Activated CD4-positive, CD25-positive, alpha-beta regulatory T cell treated with anti-CD3 and anti-CD28 coated beads, Interleukin-2, amount 50 U/mL, for 24 hours (primary cell): ENCODE measurements at regions not wholly inside any gene's neighbourhood (a gene's known extent, or its start where the extent isn't known, plus 50 kb on each side); places are given as distances from the start of the nearest gene placed in this dataset.
"Not testable (repeated sequence)": the region's sequence is repeated elsewhere in the genome, so short reads cannot be mapped to it uniquely, and the experiment has no call there.

Source experiments
- ATAC-seq, 2 donors: fragments of 150-1000 bp; cut with Tn5 transposase; one replicate each; pipeline ENCODE4 v1.10.0; 2021; ENCODE audit warnings: mild to moderate bottlenecking in 1 of 2, moderate library complexity in 1 of 2

DNA sequence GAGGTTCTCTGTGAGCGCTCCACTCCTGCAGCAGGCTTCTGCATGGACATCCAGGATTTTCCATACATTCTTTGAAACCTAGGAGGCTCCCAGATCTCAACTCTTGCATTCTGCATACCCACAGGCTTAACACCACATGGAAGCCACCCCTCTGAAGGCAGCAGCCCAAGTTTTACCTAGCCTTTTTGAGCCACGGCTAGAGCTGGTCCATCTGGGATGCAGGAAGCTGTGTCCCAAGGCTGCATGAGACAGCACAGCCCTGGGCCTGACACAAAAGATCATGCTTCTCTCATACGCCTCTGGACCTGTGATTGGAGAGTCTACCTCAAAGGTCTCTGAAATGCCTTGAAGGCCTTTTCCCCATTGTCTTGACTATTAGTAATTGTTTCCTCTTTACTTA, 53.6 kb upstream of the RPRM start:
- ATAC-seq, result no peak

DNA sequence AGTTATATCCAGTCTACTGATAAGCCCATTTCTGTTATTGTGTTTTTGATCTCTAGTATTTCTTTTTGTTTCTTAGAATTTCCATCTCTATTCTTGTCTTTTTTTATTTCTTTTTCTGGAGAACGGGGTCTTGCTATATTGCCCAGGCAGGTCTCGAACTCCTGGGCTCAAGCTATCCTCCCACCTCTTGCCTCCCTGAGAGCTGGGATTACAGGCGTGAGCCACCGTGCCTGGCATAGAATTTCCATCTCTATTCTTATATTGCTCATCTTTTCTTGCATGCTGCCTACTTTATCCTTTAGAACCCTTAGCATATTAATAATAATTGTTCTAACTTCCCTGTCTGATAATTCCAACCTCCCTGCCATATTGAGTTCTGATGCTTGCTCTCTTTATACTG, 55.2 kb upstream of the RPRM start:
- ATAC-seq, result not testable (repeated sequence)

DNA sequence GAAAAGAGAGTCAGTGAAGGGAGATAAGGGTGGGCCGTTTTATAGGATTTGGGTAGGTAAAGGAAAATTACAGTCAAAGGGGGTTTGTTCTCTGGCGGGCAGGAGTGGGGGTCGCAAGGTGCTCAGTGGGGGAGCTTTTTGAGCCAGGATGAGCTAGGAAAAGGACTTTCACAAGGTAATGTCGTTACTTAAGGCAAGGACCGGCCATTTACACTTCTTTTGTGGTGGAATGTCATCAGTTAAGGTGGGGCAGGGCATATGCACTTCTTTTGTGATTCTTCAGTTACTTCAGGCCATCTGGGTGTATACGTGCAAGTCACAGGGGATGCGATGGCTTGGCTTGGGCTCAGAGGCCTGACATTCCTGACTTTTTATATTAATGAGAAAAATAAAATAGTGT, 56.0 kb upstream of the RPRM start:
- ATAC-seq, result not testable (repeated sequence)

DNA sequence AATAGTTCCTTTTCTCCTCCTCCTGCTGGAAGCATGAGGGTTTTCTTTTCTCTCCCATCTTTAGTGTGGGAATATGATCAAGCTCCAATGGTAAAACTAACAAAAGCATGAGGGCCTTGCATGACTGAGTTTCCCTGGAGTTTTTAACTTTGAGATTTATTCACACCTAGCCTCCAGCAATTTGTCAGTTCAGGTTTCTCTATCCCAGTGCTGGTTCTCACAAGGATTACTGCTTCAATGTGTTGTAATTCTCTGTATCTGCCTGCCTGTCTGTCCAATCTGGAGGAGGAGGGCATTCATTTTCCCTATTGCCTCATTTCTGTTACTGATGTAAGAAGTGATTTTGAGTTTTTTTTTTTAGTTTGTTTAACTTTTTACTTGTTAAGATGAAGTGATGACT, 57.6 kb upstream of the RPRM start:
- ATAC-seq, result no peak

DNA sequence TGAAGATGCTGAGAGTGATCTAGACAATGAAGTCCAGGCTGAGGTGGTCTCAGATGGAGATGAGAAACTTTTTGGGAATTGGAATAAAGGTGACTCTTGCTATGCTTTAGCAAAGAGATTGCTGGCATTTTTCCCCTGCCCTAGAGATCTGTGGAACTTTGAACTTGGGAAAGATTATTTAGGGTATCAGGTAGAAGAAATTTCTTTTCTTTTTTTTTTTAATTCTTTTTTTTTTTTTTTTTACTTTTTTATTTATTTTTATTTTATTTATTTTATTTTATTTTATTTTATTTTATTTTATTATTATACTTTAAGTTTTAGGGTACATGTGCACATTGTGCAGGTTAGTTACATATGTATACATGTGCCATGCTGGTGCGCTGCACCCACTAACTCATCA, 59.5 kb upstream of the RPRM start:
- ATAC-seq, result not testable (repeated sequence)

DNA sequence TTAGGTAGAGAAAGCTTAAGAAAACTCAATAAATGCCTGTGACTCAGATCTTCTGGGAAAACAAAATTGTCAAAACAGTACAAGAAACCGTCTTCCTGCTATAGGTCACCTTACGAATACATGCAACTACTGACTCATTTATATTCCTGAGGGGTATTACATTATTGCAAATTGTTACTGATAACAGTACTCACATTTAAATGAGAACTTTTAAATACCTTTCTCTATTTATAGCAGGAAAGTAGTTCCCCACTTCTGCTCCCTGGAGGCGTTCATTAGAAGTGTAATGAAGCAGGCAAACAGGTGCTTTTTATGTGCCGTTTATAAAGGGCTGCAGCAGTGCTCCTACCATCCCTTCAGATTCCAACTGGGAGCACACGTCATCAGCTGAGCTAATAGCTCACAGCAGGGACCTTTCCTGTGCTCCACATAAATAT, 65.1 kb upstream of the RPRM start:
- ATAC-seq, result peak; percentile 38 to 55

DNA sequence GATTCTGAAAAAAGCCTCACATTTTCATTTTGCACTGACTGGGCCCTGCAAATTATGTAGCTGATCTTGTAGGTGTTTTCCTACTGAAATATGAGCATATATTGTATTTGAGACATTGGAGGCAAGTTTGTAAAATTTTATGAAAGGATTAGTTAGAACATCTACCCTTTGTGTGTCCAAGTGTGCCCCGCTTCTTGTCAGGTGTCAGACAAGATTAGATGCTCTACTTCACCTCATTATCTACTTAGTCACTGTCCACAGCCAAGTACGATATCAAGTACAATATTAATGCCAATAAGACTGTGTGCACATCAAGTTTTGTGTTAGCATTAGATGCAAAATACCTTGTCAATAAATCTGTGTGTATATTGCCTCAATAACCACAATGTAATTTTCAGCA, 67.8 kb upstream of the RPRM start:
- no peak for ATAC-seq

DNA sequence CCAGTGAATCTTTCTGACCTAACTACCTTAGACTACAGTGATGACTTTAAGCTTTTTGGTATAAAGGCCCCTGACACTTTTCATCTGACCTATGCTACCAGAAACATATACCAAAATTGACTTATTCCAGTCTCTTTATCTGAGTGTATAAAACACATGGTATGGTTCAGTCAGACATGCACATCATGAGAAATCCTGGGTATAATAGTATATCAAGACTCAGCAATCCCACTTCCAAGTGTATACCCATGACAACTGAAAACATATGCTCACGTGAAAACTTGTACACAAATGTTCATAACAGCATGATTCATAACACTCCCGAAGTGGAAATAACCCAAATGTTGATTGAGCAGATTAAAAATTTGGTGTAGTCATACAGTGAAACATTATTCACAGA, 70.0 kb upstream of the RPRM start:
- peak in 1 of 2 donors; percentile 17 for ATAC-seq

DNA sequence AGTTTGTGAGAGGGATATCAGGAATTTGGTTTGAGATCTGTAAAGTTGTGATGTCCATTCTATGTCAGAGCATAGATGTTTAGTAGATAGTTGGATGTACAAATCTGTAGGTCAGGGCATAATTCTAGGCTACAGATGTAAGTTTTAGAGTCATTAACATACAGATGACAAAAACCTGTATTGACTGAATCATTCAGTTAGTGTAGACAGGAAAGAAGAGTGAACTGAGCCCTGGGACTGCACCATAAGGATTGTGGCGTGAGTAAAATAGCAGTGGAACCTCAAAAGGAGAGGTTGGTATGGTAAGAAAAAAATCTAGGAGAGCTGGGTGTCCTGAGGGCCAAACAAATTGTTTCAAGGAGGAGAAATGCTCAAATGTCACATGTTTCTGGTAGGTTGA, 73.1 kb upstream of the RPRM start:
- no peak for ATAC-seq

DNA sequence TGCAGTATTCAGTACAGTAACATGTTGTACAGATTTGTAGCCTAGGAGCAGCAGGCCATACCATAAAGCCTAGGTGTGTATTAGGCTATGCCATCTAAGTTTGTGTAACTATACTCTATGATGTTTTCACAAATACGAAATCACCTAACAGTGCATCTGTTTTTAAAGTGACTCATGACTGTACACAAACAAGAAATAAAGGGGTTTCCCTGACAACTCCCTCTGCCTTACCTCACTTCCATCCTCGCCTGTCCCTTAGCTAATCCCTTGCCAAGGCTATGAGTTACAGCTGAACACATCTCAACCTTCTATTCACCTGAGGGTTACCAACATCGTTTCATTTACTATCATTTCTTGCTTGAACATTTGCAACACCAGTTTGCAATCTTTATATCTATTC, 78.6 kb upstream of the RPRM start:
- ATAC-seq, result no peak

DNA sequence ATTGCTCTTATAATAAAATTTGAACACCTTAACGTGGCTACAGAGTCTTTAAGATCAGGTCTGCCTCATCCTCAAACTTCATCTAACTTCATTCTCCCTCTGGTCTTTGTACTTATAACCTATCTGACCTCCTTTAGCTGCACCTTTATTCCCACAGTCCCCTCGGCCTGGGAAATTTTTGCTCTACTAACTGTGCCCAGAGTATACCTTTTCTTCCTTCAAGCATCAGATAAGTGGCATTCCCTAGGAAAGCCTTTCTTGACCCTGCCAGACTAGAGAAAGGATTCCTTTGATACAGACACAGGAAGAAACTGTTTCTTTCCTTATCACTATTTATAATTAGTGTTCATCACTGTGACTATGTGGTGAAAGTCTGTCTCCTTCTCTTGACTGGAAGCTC, 79.2 kb upstream of the RPRM start:
- ATAC-seq, result no peak

DNA sequence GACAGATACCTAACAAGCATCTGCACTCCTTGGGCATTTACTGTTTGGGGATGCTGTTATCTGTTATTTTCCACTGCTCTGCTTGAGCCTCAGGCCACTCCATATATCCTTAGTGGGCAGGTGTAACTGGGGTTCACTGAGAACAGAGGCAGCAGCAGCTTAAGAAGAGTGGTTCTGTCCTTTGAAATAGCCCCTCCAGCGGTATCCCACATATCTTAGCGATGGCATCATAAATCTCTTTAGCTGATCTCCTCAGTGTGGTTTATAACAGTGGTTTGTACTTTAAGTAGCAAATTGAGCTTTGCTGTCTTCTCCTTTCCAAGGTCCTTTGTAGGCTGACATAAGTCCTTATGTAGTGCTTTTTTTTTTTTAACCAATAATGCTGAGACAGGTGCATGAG, 79.7 kb upstream of the RPRM start:
- no peak for ATAC-seq

DNA sequence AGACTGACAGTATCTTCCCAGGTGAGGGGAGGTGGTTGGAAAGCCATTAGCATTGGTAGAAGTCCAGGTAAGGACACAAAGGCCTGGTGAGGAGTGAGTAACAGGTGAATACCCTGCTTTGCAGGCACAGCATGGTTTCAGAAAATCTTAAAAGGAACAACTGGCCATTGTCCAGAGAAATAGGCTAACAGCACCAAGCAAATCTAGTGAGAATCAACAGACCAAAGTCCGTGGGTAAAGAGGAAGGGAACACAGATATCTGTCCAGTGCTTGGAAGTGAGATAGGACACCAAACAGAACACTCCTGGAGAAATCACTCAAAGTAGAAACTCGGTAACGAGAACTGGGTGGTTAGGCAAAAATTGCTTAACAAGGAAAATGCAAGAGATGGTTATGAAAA, 88.8 kb upstream of the RPRM start:
- ATAC-seq, result no peak

DNA sequence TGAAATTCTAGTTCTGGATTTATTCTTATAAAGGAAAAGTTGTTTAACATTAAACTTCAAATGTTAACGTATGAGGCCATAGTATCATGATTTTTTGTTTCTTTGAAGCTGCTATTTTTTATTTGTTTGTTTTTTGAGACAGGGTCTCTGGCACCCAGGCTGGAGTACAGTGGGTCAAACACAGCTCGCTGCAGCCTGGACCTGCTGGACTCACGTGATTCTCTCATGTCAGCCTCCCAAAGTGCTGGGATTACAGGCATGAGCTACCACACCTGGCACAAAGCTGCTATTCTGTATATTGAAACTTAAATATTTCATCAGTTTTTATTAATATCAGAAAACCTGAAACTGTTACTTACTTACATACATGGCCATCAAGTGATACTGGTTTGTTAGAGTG, 89.5 kb upstream of the RPRM start:
- no peak for ATAC-seq

DNA sequence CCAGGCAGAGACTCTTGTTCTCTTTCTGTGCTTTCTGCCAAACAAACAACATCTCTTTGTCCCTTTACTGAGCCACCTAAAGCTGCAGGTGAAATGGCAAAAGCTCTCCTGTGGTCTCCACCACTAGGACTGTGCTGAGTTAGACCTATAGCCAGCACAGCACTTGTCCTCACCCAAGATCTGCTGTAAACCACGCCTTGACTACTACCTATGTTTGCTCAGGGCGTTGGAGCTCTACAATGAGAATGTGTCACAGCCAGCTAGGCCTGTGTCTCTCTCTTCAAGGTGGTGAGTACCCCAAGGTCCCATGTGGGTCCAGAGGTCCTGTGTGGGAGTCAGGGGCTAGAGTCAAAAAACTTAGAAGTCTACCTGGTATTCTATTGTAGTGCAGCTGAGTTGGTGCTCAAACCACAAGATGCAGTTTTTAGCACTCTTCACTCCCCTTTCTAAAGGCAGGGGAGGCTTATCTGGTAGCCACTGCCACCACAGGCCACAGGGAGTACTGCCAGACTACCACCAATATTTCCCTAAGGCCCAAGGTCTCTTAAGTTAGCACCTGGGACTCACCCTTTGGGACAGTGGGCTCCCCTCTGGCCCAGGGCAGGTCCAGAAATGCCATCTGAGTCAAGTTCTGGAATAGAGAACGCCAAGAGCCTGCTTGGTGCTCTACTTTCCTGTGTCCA, 96.8 kb upstream of the RPRM start:
- ATAC-seq, result no peak

DNA sequence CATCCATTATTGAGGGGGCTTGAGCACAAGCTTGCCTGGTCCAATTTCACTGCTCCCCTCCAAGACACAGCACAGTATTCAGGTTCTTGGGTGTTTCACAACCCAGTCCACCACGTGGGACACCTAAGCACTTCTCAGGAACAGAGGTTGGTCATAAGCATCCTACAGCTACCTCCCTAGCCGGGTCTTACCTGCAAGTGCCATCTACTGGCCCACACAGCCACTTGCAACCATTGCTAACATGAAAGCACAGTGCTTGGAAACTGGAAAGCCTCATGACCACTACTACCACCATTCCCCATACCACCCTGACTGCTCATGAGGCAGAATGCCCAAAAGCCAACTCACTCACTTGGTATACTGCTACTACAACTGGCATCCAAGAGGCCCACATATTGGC, 105.7 kb upstream of the RPRM start:
- no peak for ATAC-seq

DNA sequence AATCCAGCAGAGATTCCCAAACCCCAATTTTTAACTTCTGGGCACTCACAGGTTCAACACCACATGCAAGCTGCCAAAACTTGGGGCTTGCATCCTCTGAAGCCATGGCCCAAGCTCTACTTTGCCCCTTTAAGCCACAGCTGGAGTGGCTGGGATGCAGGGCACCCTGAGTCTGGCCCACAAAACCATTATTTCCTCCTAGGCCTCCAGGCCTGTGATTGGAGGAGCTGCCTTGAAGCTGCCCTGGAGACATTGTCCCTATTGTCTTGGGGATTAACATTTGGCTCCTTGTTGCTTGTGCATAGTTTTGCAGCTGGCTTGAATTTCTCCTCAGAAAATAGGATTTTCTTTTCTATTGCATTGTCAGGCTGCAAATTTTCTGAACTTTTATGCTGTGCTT, 109.8 kb upstream of the RPRM start:
- ATAC-seq, result no peak

DNA sequence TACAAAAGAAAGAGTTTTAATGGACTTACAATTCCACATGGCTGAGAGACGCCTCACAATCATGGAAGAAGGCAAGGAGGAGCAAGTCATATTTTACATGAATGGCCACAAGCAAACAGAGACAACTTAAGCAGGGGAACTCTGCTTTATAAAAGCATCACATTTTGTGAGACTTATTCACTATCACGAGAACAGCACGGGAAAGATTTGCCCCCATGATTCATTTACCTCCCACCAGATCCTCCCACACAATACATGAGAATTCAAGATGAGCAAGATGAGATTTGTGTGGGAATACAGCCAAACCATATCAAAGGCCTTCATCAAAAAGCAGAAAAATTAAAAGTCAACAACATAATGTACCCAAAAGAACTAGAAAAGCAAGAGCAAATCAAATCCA, 111.0 kb upstream of the RPRM start:
- ATAC-seq, result no peak

DNA sequence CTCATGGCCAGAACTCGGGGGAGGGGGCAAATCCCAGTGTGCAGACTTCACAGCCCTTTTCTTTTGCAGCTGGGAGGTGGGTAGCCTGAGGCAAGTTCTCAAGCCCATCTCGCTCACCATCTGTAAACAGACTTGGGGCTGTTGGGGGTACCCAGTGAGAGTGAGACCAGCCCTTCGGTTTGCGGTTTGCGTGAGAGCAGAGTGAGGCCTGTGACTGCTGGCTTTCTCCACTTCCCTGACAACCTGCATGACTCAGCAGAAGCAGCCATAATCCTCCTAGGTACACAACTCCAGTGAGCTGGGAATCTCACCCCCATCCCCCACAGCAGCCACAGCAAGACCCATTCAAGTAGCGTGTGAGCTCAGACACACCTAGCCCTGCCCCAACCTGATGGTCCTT, 114.5 kb upstream of the RPRM start:
- ATAC-seq, result not testable (repeated sequence)

DNA sequence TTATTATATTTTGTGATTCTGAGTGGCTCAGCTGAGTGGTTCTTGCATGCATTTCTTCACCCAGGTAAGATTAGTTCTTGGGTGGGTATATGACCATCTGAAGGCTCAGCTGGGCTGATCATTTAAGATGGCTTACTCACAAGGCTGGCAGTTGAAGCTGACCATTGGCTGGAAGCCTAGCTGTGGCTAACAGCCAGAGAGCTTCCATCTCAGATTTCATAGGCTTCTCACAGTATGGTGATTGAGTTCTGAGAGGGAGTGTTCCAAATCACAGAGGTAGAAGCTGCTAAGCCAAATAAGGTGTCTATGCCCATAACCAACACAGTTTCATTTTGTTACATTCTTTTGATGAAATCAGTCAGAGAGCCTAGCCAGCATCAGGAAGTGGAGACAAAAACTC, 117.4 kb upstream of the RPRM start:
- no peak for ATAC-seq

DNA sequence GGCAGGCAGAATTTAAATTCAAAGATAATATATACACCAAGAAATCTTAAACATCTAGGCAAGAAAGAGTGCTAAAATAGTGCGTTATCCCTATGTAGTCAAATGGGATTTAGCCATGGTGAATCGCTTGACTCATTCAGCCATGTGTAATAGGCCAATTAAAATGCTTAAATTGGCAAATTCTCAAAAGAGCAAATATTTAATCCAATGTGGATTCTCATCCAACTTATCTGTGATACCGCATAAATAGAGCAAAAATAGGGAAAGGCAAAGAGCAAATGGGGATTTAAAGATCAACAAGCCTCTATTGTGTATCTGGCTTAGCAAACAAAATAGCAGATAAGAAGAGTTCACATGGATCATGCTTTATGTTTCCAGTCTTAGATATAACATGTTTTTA, 123.2 kb upstream of the RPRM start:
- no peak for ATAC-seq

DNA sequence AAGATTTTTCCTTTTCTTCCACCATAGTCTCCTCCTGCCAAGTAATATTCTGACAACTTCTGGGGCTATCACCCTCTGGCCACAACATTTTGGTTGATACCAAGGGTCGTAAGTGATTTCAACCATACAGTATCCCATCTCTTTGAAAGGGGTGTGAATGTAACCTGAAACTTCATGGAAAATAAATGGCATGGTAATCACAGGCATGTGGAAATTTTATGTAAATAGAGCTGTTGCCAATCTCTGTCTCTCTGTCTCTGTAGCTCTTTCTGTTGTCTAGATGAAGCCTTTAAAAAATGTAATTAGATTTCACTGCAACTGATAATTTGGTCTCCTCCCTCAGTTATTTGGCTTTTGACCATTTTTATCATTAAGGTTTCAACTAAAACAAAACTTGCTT, 125.6 kb upstream of the RPRM start:
- ATAC-seq, result no peak

DNA sequence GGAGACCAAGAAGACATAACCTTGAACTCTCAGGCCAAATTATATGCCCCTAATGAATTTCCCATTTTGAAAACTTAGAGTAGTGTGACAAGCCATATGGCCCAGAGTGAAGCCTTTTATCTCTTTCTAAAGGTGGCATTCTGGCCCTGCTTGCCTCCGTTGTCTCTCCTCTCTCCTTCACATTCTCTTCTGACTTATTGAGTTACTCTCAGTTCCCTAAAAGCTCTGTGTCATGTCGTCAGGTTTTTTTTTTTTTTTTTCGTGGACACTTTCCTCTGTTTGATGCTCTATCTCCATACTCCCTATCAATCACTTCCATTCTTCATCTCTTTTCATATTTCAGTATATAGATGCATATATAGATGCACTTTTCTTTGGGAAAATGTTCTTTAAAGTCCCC, 128.1 kb upstream of the RPRM start:
- ATAC-seq, result no peak

DNA sequence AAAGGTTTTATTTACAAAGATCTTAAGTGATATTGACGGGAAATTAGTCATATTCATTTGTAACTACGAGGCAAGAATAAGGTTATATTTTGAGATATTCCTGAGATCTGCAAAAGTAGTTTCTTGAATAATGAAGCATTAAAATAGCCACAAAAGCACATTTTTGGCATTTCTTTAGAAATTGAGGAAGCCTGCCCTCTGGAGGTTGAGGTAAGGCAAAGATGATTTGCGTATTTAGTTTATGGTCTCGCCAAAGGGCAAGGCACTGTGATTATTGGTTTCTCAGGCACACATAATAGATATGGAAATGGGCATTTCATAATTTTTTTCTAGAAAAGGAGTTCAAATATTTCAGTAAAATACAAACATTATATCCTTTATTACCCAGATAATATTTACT, 143.7 kb upstream of the RPRM start:
- ATAC-seq, result no peak

DNA sequence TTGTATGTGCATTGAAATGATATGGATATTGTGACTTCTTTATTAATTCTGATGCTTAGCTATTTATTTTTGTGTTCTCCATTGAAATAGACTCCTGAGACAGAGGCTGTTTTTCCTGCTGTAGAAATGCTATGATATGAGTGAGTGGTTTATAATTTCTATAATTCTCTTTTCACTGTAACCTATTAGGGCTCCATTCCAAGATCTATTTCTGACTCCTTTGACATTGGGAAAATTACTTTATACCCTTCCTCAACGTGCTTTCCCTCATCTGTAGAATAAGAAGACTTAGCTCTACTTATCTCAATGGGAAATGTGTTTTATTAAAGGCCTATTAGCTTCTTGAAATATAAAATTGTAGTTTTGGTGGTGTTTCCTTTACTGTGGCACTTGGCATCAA, 144.5 kb upstream of the RPRM start:
- no peak for ATAC-seq

DNA sequence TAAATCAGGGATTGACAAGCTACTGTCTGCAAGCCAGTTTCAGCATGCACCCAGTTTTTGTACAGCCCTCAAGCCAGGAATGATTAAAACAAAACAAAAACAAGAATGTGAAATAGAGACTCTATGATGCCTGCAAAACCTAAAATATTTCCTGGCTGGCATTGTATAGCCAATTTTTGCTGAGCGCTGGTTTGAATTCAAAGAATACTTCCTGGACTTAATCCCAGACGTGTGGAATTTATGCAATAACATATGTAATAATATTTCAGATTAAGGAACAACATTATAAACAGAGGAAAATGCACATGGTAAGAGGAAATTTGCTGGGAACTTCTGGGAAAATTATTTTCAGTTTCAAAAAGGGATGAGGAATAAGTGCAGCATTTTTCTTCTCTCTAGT, 148.1 kb upstream of the RPRM start:
- no peak for ATAC-seq
